Smooth muscle cell (in vitro differentiated cells): ENCODE measurements at regions not wholly inside any gene's neighbourhood (a gene's known extent, or its start where the extent isn't known, plus 50 kb on each side); places are given as distances from the start of the nearest gene placed in this dataset.

ENCODE experiments used
- DNase-seq: peaks from one replicate; lab custom pipeline; 2025; ENCODE audit not compliant: unreplicated experiment; lab: John Stamatoyannopoulos, UW
- H2AFZ ChIP-seq: fragments of 200-600 bp; sonication (generic); 2 replicates; pipeline ENCODE4 v1.6.0; 2016; ENCODE audit warnings: antibody characterized with exemption, low read depth, mild to moderate bottlenecking
- H3F3A ChIP-seq: fragments of 200-600 bp; sonication (generic); 2 replicates; pipeline ENCODE4 v1.6.0; 2017; ENCODE audit warnings: antibody characterized with exemption, low read depth
- H3K27ac ChIP-seq: fragments of 200-600 bp; sonication (generic); 2 replicates; pipeline ENCODE4 v1.5.1; 2016; ENCODE audit warnings: low read depth, mild to moderate bottlenecking
- H3K27me3 ChIP-seq: fragments of 200-600 bp; sonication (generic); 2 replicates; pipeline ENCODE4 v1.6.1; 2016; ENCODE audit warnings: low read depth, mild to moderate bottlenecking
- H3K36me3 ChIP-seq: fragments of 200-600 bp; sonication (generic); 2 replicates; pipeline ENCODE4 v1.5.1; 2016; ENCODE audit warnings: low read depth
- H3K4me1 ChIP-seq: fragments of 200-600 bp; sonication (generic); 2 replicates; pipeline ENCODE4 v1.5.1; 2016; ENCODE audit warnings: low read depth
- H3K4me2 ChIP-seq: fragments of 200-600 bp; sonication (generic); 2 replicates; pipeline ENCODE4 v1.6.0; 2016; ENCODE audit warnings: mild to moderate bottlenecking
- H3K4me3 ChIP-seq: fragments of 200-600 bp; sonication (generic); 2 replicates; pipeline ENCODE4 v1.5.1; 2016; ENCODE audit warnings: mild to moderate bottlenecking
- H3K79me2 ChIP-seq: fragments of 200-600 bp; sonication (generic); 2 replicates; pipeline ENCODE4 v1.6.0; 2016; ENCODE audit warnings: low read depth, mild to moderate bottlenecking
- H3K9ac ChIP-seq: fragments of 200-600 bp; sonication (generic); 2 replicates; pipeline ENCODE4 v1.6.0; 2016; ENCODE audit warnings: low read depth
- H3K9me3 ChIP-seq: fragments of 200-600 bp; sonication (generic); replicated peaks from 2 replicates; pipeline ENCODE4 v1.5.1; 2016; ENCODE audit warnings: low read depth
- H4K20me1 ChIP-seq: fragments of 200-600 bp; sonication (generic); 2 replicates; pipeline ENCODE4 v1.6.0; 2016; ENCODE audit warnings: low read depth
- CTCF ChIP-seq: fragments of 200-600 bp; sonication (generic); IDR thresholded peaks from 2 replicates; pipeline ENCODE4 v1.5.1; 2017; ENCODE audit warnings: borderline replicate concordance, mild to moderate bottlenecking, antibody characterized with exemption; ENCODE audit not compliant: insufficient read depth, poor library complexity, severe bottlenecking
- WGBS: methylation state at CpG from one replicate; pipeline ENCODE4 v1.1.7; 2016; ENCODE audit warnings: low lambda C conversion rate; 5-methylcytosine and 5-hydroxymethylcytosine counted together

- no peak for TF ChIP-seq CTCF
- Histone ChIP-seq H4K20me1 (no peaks in the 10 kb centered on the region), H3K9me3 (no peaks in the 10 kb centered on the region), H2AFZ (no peak overlapping the region), H3K4me3 (no peak overlapping the region), H3F3A (no peaks in the 10 kb centered on the region), H3K4me1 (no peaks in the 10 kb centered on the region), H3K4me2 (no peak overlapping the region), H3K27me3 (no peaks in the 10 kb centered on the region), H3K27ac (no peak overlapping the region), H3K79me2 (no peaks in the 10 kb centered on the region), H3K9ac (no peak overlapping the region), H3K36me3 (no peaks in the 10 kb centered on the region)
- WGBS, result 11% methylated on average over 2 of the region's 2 CpGs
- no peak for DNase-seq
Observed at GRCh38 chr3:167095976-167096375, 284.1 kb downstream of the ZBBX start.

- Histone ChIP-seq H3K36me3 (no peaks in the 10 kb centered on the region), H3K79me2 (no peaks in the 10 kb centered on the region), H3K27ac (no peak overlapping the region), H3K4me2 (no peak overlapping the region), H3K4me1 (no peaks in the 10 kb centered on the region), H3K27me3 (no peaks in the 10 kb centered on the region), H3F3A (no peaks in the 10 kb centered on the region), H4K20me1 (no peaks in the 10 kb centered on the region), H2AFZ (no peak overlapping the region), H3K9ac (no peak overlapping the region), H3K9me3 (no peaks in the 10 kb centered on the region), H3K4me3 (no peak overlapping the region)
- no peak for DNase-seq
- TF ChIP-seq CTCF, result no peak
Observed at GRCh38 chr3:167094632-167095031, 285.5 kb downstream of the ZBBX start.

GRCh38 chr3:167091226-167091625 is 288.9 kb downstream of the ZBBX start:
- DNase-seq, result no peak
- 21% methylated on average over 2 of the region's 2 CpGs for WGBS

More at GRCh38 chr3:167091226-167091625, 288.9 kb downstream of the ZBBX start:
- no peaks in the 10 kb centered on the region for H3K9me3 ChIP-seq
- H2AFZ ChIP-seq, result peak overlapping the region; percentile 5
- H3K79me2 ChIP-seq, result no peaks in the 10 kb centered on the region
- no peak for TF ChIP-seq CTCF
- no peak overlapping the region for H3K9ac ChIP-seq
- no peaks in the 10 kb centered on the region for H3K4me1 ChIP-seq
- no peak overlapping the region for H3K27ac ChIP-seq
- H3K27me3 ChIP-seq, result no peaks in the 10 kb centered on the region
- peak overlapping the region; percentile 58 for H3K4me2 ChIP-seq
- H3K36me3 ChIP-seq, result no peaks in the 10 kb centered on the region
- no peaks in the 10 kb centered on the region for H3F3A ChIP-seq
- H3K4me3 ChIP-seq, result no peak overlapping the region
- H4K20me1 ChIP-seq, result no peaks in the 10 kb centered on the region
